ENCODE measurements at regions not wholly inside any gene's neighbourhood (a gene's known extent, or its start where the extent isn't known, plus 50 kb on each side); places are given as distances from the start of the nearest gene placed in this dataset.

GRCh38 chr10:33627611-33628010 is 293.1 kb upstream of the NRP1 start:
- Histone ChIP-seq H3K18ac (ENCODE audit: extremely low read depth, low read length) (no peak overlapping the region), H3K14ac (ENCODE audit: insufficient read length) (no peak overlapping the region), H3K23ac (ENCODE audit: insufficient read length) (no peak overlapping the region), H2BK15ac (ENCODE audit: low read length) (no peak overlapping the region), H3K4ac (replicated peaks; ENCODE audit: insufficient read length, low read depth, low read length) (no peak overlapping the region), H3K23me2 (ENCODE audit: low read depth, low read length) (no peaks in the 10 kb centered on the region), H3K9ac (replicated peaks in 1 of 4; ENCODE audit: extremely low read depth in 1 of 4, low read depth in 3 of 4, low read length in 3 of 4) (no peak overlapping the region), H4K8ac (ENCODE audit: extremely low read depth, insufficient read depth, low read length) (no peak overlapping the region), H3K4me2 (ENCODE audit: insufficient read depth in 1 of 2, low read depth in 2 of 2, low read length in 2 of 2) (no peak overlapping the region), H3K56ac (replicated peaks; ENCODE audit: insufficient read length, low read depth, low read length) (no peak overlapping the region), H4K91ac (replicated peaks; ENCODE audit: insufficient read length, low read length) (no peak overlapping the region), H2BK120ac (replicated peaks; ENCODE audit: low read depth, low read length) (no peak overlapping the region), H2BK20ac (ENCODE audit: low read length) (no peak overlapping the region), H4K5ac (ENCODE audit: insufficient read length, low read depth, low read length) (no peak overlapping the region), H3K79me2 (ENCODE audit: control insufficient read depth in 1 of 2, insufficient read depth in 2 of 2, low read length in 2 of 2) (no peaks in the 10 kb centered on the region), H3K79me1 (ENCODE audit: low read depth, low read length) (no peaks in the 10 kb centered on the region), H4K20me1 (replicated peaks in 1 of 2; ENCODE audit: control insufficient read depth in 1 of 2, insufficient read depth in 2 of 2, low read length in 2 of 2) (no peaks in the 10 kb centered on the region), H3K4me1 (replicated peaks in 1 of 4; ENCODE audit: control insufficient read depth in 3 of 4, insufficient read depth in 4 of 4, low read length in 3 of 4) (no peaks in the 10 kb centered on the region), H3K4me3 (ENCODE audit: extremely low read depth in 1 of 4, insufficient read depth in 2 of 4, low read depth in 3 of 4, low read length in 4 of 4) (no peak overlapping the region), H2AK5ac (ENCODE audit: low read depth, low read length) (no peak overlapping the region), H3K27ac (ENCODE audit: low read depth, low read length) (no peak overlapping the region), H2AFZ (ENCODE audit: low read length) (no peak overlapping the region), H3K36me3 (ENCODE audit: control insufficient read depth in 2 of 4, insufficient read depth in 4 of 4, low read length in 3 of 4) (no peaks in the 10 kb centered on the region), H3K9me3 (ENCODE audit: insufficient read depth in 2 of 2, low read depth in 1 of 2, low read length in 1 of 2) (no peaks in the 10 kb centered on the region), H3K27me3 (replicated peaks in 1 of 4; ENCODE audit: control insufficient read depth in 3 of 4, extremely low read depth in 1 of 4, insufficient read depth in 3 of 4, low read length in 3 of 4) (no peaks in the 10 kb centered on the region), H2BK5ac (ENCODE audit: low read depth, low read length) (no peak overlapping the region), H2BK12ac (ENCODE audit: low read depth, low read length) (no peak overlapping the region)
- POLR2A ChIA-PET (ENCODE audit: partially characterized antibody) = no interaction called here
- DNase-seq (ENCODE audit: low read depth in 1 of 2, low spot score in 2 of 2) (no peak), FAIRE-seq (no peak)
- CTCF ChIA-PET (ENCODE audit: partially characterized antibody) = no interaction called here
- WGBS, 2 experiments (ENCODE audit: extremely low coverage in 1 of 2, insufficient coverage in 1 of 2, insufficient read length in 1 of 2, insufficient replicate concordance in 2 of 2, low coverage in 1 of 2, low lambda C conversion rate in 2 of 2, missing lambda C conversion rate in 1 of 2) = 93% methylated on average over 5 of the region's 5 CpGs; no CpG with 5 or more reads in 1 of the 2 experiments
- no peak for TF ChIP-seq POLR2A (IDR thresholded peaks at IDR 0.05; ENCODE audit: control extremely low read depth in 1 of 2, low read depth in 2 of 2, low read length in 2 of 2)
- no peak for TF ChIP-seq ASH2L (IDR thresholded peaks at IDR 0.05; ENCODE audit: low read length)
- no peak for TF ChIP-seq CEBPB (IDR thresholded peaks at IDR 0.05; ENCODE audit: low read depth, low read length)
- no peak for TF ChIP-seq SIN3A (conservative IDR thresholded peaks at IDR 0.05 in 1 of 2, IDR thresholded peaks at IDR 0.05 in 1 of 2; ENCODE audit: low read depth in 1 of 2, low read length in 2 of 2)
- TF ChIP-seq NRF1 (IDR thresholded peaks at IDR 0.05; ENCODE audit: low read depth, low read length) = no peak
- no peak for TF ChIP-seq POU5F1 (IDR thresholded peaks at IDR 0.05; ENCODE audit: low read depth, low read length)
- TF ChIP-seq ZNF274 (IDR thresholded peaks at IDR 0.05; ENCODE audit: borderline replicate concordance, extremely low read depth, low read length) = no peak
- TF ChIP-seq EP300 (IDR thresholded peaks at IDR 0.05; ENCODE audit: borderline replicate concordance in 1 of 2, low read depth in 2 of 2, low read length in 2 of 2) = no peak
- TF ChIP-seq TEAD4 (IDR thresholded peaks at IDR 0.05; ENCODE audit: low read depth, low read length) = no peak
- TF ChIP-seq MAFK (IDR thresholded peaks at IDR 0.05; ENCODE audit: low read depth, low read length) = no peak
- TF ChIP-seq POLR2AphosphoS5 (IDR thresholded peaks at IDR 0.05; ENCODE audit: low read depth, low read length) = no peak
- no peak for TF ChIP-seq SUZ12 (IDR thresholded peaks at IDR 0.05; ENCODE audit: low read length)
- TF ChIP-seq BACH1 (IDR thresholded peaks at IDR 0.05; ENCODE audit: low read length) = no peak
- TF ChIP-seq SAP30 (IDR thresholded peaks at IDR 0.05; ENCODE audit: insufficient read depth, insufficient replicate concordance, low read length) = no peak

Measured in H1 (cell line).